Hindlimb muscle (tissue), 1 donor: ENCODE measurements at regions not wholly inside any gene's neighbourhood (a gene's known extent, or its start where the extent isn't known, plus 50 kb on each side); places are given as distances from the start of the nearest gene placed in this dataset.
"Not testable (repeated sequence)": the region's sequence is repeated elsewhere in the genome, so short reads cannot be mapped to it uniquely, and the experiment has no call there.

Source experiments
- DNase-seq: peaks from one replicate; pipeline ENCODE4 v3.0.0-alpha.2; 2013

- no peak for DNase-seq
Observed at GRCh38 chr1:190679044-190679443, 201.4 kb upstream of the BRINP3 start.

GRCh38 chr1:190679454-190679853, 201.8 kb upstream of the BRINP3 start:
- DNase-seq, result no peak

DNA sequence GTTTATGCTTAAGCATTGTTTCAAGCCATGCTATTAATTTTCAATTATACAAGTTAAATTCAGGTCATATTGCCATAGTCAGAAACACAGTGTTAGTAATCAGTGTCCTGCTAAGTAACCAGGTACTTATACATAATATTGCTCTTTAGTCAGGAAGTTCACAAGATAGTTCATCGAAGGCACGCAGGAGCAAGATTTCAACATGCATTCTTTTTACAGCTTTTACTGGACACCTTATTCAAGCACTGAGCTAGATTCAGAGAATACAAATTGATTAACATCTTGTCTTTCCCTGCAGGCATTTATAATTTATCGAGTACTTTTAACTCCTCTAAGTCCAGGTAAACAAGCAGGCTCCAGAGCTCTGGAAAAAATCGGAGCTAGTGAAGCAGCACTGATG, 202.3 kb upstream of the BRINP3 start:
- DNase-seq, result no peak

GRCh38 chr1:190685676-190686075, 208.0 kb upstream of the BRINP3 start:
- no peak for DNase-seq

GRCh38 chr1:190688096-190688495, 210.4 kb upstream of the BRINP3 start:
- DNase-seq, result no peak

GRCh38 chr1:190698488-190698887, 220.8 kb upstream of the BRINP3 start:
- DNase-seq, result not testable (repeated sequence)

DNA sequence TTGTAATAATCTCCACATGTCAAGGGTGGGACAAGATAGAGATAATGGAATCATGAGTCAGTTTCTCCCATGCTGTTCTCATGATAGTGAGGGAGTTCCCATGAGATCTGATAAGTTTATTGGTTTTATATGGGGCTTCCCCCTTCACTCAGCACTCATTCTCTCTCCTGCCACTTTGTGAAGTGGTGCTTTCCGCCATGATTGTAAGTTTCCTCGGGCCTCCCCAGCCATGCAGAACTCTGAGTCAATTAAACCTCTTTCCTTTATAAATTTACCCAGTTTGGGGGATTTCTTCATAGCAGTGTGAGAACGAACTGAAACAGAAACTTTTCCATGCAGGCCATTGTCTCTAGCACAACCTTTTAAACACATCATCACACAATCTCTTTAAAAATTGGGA, 221.5 kb upstream of the BRINP3 start:
- DNase-seq, result no peak

DNA sequence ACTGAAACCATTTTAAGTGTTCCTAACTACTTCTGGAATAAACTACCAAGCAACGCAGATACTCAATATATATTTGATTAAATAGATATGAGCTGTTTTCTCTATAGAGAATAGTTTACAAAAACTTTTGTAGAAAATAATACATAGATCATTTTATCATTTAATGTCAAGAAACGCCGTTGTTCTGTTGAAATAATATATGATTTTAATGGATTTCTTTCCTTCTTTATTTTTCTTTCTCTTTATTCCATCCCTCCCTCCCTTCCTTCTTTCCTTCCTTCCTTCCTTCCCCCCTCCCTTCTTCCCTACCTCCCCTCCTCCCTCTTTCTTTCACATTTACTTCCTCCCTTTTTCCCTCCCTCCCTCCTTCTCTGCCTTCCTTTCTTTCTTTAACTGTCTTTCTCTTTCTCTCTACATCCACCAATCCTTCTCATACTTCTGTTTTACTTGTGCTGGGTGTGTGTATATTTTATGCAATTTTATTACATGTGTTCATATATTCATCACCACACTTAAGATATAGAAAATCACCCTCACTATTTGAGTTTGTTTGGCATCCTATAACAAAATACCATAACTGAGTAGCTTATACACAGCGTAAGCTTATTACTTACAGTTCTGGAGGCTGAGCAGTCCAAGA, 230.9 kb upstream of the BRINP3 start:
- no peak for DNase-seq

GRCh38 chr1:190711069-190711468, 233.4 kb upstream of the BRINP3 start:
- DNase-seq, result no peak

GRCh38 chr1:190717055-190717454, 239.4 kb upstream of the BRINP3 start:
- DNase-seq, result no peak

DNA sequence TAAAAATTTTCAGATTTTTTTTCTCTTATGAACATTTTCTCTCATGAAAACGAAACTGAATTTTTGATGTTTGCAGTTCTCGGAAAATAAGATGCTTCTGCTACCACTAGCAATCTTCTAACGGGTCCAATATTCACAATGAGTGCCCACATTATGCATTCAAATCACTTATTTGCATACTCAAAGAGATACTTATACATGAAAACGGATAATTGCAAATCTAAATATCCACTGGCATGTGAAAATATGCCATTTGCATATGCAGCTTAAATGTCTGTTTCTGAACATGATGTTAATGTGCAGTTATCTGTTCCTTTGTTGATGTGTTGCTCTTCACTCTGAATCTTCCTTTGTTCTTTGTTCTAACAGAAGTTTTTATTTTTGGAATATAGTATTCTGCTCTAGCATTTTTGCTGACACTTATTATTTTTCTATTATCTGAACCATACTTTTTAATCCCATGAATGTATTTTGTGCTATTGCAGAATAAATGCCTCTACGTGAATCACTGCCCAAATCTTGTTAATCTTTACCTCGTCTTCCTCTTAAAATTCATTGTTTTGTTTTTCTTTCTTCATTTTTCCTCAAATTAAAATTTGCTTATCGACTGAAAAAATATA, 259.4 kb upstream of the BRINP3 start:
- no peak for DNase-seq

GRCh38 chr1:190738317-190738716, 260.7 kb upstream of the BRINP3 start:
- no peak for DNase-seq

GRCh38 chr1:190739926-190740325, 262.3 kb upstream of the BRINP3 start:
- no peak for DNase-seq

DNA sequence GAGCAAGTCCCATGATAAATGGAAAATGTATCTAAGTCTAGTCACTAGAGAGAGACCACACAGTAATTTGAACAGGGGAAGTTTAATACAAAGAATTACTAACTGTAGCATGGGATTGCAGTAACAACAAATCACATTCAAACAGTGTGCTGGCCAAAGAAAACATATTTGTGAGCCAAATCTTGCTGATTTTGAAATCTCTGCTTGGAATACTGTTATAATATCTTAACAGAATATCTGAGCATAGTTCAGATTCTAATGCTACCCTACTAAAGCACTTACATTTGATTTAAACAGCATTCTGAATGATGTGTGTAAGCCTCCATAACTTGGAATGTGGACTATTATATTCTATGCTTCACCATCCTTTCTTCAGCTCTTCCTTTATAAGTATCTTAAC, 270.0 kb upstream of the BRINP3 start:
- peak; percentile 36 for DNase-seq

DNA sequence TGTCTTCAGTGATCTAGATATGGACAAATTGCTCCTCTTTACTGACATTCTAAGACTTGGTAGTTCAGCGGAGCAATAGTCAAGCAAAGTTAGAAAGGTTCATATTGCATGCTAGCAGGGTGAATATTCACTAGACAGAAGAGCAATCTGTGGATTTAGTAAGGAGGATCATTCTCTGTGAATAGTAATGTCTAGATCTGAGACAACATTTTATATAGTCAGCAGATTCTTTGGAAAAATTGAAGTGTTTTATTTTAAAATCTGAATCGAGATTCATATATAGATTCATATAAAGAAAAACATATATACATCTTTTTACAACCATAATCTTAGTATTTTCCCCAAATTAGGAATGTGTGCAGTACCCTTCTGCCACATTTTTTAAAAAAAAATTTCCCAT, 274.5 kb upstream of the BRINP3 start:
- no peak for DNase-seq

DNA sequence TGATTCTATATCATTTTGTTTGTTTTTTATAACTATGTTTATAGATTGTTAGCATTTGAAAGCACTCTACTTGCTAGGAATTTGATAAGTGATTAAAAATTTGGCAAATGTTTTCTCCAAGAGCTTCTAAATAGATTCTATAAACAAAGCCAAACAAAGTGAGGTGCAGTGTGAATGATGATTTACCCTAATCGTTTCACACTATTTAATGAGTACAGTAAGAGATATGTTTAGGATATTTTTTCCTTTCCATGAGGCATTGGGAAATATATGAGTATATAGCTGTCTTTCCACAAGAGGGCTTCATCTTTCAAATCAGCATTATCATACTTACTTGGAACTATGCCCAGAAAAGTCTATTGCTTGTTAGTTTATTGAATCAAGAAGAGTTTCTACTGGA, 277.0 kb upstream of the BRINP3 start:
- DNase-seq, result peak; percentile 25

GRCh38 chr1:190759807-190760206, 282.1 kb upstream of the BRINP3 start:
- DNase-seq, result no peak

- no peak for DNase-seq
Observed at GRCh38 chr1:190762325-190762724, 284.7 kb upstream of the BRINP3 start.

GRCh38 chr1:190792873-190793272, 315.2 kb upstream of the BRINP3 start:
- DNase-seq, result no peak

- DNase-seq, result no peak
Observed at GRCh38 chr1:190807629-190808028, 330.0 kb upstream of the BRINP3 start.

GRCh38 chr1:190808035-190808434, 330.4 kb upstream of the BRINP3 start:
- DNase-seq, result no peak

- DNase-seq, result no peak
Observed at GRCh38 chr1:190809312-190809711, 331.6 kb upstream of the BRINP3 start.

- DNase-seq, result no peak
Observed at GRCh38 chr1:190812996-190813395, 335.3 kb upstream of the BRINP3 start.

- no peak for DNase-seq
Observed at GRCh38 chr1:190832511-190832910, 354.8 kb upstream of the BRINP3 start.

- DNase-seq, result no peak
Observed at GRCh38 chr1:190835658-190836057, 358.0 kb upstream of the BRINP3 start.
